Gastroesophageal sphincter (tissue), 3 donors: ENCODE measurements at regions not wholly inside any gene's neighbourhood (a gene's known extent, or its start where the extent isn't known, plus 50 kb on each side); places are given as distances from the start of the nearest gene placed in this dataset.

Experiments used
- CTCF ChIP-seq, 4 experiments: fragments of 200-600 bp in 2 of 4; fragments of 450-650 bp in 2 of 4; sonication (generic) in 1 of 4; IDR thresholded peaks; one replicate each; pipeline ENCODE4 v1.5.1; 2017 to 2019; ENCODE audit warnings: antibody characterized with exemption in 4 of 4, mild to moderate bottlenecking in 2 of 4, moderate library complexity in 2 of 4
- EP300 ChIP-seq: sonication (generic); formaldehyde crosslinking; IDR thresholded peaks from one replicate; pipeline ENCODE4 v1.6.1; 2017; ENCODE audit warnings: antibody characterized with exemption, mild to moderate bottlenecking
- POLR2A ChIP-seq, 2 donors: fragments of 450-650 bp; IDR thresholded peaks; one replicate each; pipeline ENCODE4 v1.6.1; 2017; ENCODE audit warnings: antibody characterized with exemption in 2 of 2, mild to moderate bottlenecking in 2 of 2, moderate library complexity in 1 of 2
- POLR2AphosphoS5 ChIP-seq: sonication (generic); formaldehyde crosslinking; IDR thresholded peaks from one replicate; pipeline ENCODE4 v1.6.1; 2017; ENCODE audit warnings: antibody characterized with exemption

- no peak for TF ChIP-seq CTCF (IDR thresholded peaks at IDR 0.05)
- TF ChIP-seq POLR2AphosphoS5: no peak
- TF ChIP-seq POLR2A (IDR thresholded peaks at IDR 0.05): no peak
- TF ChIP-seq EP300: no peak
Measured at GRCh38 chr2:180507028-180507427, 473.4 kb upstream of the UBE2E3 start.
